22Rv1 (cell line): ENCODE measurements at regions not wholly inside any gene's neighbourhood (a gene's known extent, or its start where the extent isn't known, plus 50 kb on each side); places are given as distances from the start of the nearest gene placed in this dataset.

ENCODE experiments used
- ZFX ChIP-seq: fragments of 450-650 bp; IDR thresholded peaks from 2 replicates; pipeline ENCODE4 v1.6.1; 2017; ENCODE audit warnings: antibody characterized with exemption, borderline replicate concordance
- TF ChIP-seq, protein P1 (sequence below): fragments of 450-650 bp; IDR thresholded peaks from 2 replicates; pipeline ENCODE4 v1.5.1; 2017; ENCODE audit warnings: mild to moderate bottlenecking

DNA sequence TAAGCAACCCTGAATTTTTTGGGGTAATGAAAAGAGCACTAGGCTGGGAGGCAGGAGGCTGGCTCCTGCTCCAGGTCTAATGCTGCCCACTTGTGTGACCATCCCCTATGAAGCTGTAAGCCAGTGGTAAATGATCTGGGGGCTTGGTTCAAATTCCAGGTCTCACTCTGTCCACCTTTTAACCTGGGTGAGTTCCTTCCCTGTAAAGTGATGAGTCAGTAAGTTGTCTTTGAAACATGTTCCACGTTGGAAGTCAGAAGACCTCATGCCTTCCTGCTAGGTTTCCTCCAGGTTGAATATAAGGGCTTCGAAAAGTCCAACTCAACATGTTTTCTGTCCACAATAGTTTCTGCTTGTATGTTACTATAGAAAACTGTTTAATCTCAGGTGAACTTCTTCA is 160.9 kb upstream of the MYT1L start:
- TF ChIP-seq, protein P1, sequence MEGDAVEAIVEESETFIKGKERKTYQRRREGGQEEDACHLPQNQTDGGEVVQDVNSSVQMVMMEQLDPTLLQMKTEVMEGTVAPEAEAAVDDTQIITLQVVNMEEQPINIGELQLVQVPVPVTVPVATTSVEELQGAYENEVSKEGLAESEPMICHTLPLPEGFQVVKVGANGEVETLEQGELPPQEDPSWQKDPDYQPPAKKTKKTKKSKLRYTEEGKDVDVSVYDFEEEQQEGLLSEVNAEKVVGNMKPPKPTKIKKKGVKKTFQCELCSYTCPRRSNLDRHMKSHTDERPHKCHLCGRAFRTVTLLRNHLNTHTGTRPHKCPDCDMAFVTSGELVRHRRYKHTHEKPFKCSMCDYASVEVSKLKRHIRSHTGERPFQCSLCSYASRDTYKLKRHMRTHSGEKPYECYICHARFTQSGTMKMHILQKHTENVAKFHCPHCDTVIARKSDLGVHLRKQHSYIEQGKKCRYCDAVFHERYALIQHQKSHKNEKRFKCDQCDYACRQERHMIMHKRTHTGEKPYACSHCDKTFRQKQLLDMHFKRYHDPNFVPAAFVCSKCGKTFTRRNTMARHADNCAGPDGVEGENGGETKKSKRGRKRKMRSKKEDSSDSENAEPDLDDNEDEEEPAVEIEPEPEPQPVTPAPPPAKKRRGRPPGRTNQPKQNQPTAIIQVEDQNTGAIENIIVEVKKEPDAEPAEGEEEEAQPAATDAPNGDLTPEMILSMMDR = no peak
- TF ChIP-seq ZFX = no peak
